Lower leg skin (tissue), 3 donors: ENCODE measurements at regions not wholly inside any gene's neighbourhood (a gene's known extent, or its start where the extent isn't known, plus 50 kb on each side); places are given as distances from the start of the nearest gene placed in this dataset.
"Not testable (repeated sequence)": the region's sequence is repeated elsewhere in the genome, so short reads cannot be mapped to it uniquely, and the experiment has no call there.

Experiments
- CTCF ChIP-seq, 3 donors: fragments of 450-650 bp; IDR thresholded peaks; one replicate each; pipeline ENCODE4 v1.5.1; 2016; ENCODE audit warnings: antibody characterized with exemption in 3 of 3, mild to moderate bottlenecking in 3 of 3, moderate library complexity in 2 of 3
- POLR2A ChIP-seq, 2 donors: fragments of 450-650 bp; IDR thresholded peaks; one replicate each; pipeline ENCODE4 v1.6.1; 2016 to 2017; ENCODE audit warnings: antibody characterized with exemption in 2 of 2, mild to moderate bottlenecking in 1 of 2, moderate library complexity in 1 of 2

GRCh38 chr2:107535905-107536689 is 290.6 kb upstream of the RGPD4 start:
- TF ChIP-seq POLR2A, CTCF (IDR thresholded peaks at IDR 0.05): not testable (repeated sequence)
